NCI-H2227 (cell line): ENCODE measurements at regions not wholly inside any gene's neighbourhood (a gene's known extent, or its start where the extent isn't known, plus 50 kb on each side); places are given as distances from the start of the nearest gene placed in this dataset.
"Not testable (repeated sequence)": the region's sequence is repeated elsewhere in the genome, so short reads cannot be mapped to it uniquely, and the experiment has no call there.

Experiments
- DNase-seq: peaks from one replicate; lab custom pipeline; 2025; ENCODE audit not compliant: unreplicated experiment; lab: John Stamatoyannopoulos, UW

DNA sequence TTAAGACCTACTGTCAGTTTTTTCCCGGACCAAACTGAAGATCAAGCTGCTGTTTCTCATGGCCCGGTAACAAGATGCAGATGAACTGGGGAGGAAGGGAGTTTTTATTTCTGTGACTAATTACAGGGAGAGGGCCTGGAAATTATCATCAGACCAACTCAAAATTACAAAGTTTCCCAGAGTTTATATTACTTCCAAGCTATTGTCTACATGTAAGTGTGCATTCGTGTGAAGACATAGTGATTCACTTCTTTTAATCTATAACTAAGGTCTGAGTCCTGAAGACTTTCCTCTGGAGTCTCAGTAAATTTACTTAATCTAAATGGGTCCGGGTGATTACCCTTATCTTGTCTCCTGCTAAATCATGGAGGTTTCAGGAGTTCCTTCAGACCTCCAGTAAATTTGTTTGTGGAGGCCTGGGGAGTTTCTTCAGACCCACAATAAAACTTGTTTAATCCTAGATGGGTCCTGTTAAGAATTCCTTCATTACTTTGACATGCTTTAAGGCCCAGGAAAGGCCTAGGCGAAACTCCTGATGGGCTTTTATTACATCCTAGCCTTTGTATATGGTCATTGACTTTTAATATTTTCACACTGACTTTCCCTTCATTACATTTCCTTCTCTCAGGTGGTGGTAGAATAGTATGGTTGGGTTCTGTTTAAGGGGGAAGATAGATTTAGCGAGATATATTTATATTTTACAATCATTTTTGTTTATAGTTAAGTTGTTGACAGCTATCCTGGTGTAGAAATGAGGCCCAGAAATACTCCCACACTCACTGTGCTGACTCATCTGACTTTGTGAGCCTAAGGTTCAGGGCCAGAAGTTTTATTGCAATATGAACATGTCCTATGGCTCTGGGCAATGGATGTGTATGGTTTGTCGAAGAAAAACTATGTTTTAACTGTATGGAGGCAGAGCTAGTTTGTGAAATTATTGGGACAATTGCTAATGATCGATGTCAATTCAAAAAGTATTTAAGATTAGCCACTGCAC lies 627.0 kb upstream of the FBXO33 start:
- no peak for DNase-seq

DNA sequence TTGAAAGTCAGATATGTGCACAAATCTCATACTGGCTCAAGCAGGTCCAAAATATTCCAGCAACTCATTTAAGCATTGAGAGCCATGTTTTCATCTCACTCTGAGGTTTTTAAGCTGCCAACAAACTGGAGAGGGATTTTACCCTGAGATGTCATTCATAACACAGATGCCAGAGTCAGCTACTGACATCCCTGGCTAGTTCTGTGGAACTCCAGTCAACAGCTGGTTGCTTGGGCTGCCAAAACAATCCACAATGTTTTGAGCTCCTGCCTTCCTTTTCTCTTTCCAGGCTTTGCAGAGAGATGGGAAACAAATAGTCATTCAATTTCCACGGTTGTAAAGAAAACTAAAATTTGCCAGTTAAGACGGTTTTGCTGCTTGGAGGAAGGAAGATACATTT lies 621.2 kb upstream of the FBXO33 start:
- no peak for DNase-seq

DNA sequence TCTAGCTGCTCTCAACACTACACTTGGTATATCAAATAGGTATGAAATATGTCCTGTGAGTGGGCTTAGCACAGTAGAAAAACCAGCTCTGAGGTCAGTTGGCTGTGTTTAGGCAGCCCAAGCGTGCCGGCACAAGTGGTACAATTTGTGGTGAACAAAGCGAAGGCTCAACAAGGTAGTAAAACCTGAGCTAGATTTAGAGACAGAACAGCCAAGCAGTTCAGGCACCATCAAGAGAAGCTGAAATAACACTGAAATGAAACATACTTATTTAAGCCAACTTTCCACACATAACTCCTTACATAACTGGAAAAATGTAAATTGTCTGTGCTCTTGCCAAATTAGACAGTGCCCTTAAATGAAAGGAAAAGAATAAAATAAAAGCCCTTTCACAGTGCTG lies 596.8 kb upstream of the FBXO33 start:
- DNase-seq = no peak

- DNase-seq = no peak
These were observed 592.9 kb upstream of the FBXO33 start for GRCh38 chr14:40025101-40025500.

DNA sequence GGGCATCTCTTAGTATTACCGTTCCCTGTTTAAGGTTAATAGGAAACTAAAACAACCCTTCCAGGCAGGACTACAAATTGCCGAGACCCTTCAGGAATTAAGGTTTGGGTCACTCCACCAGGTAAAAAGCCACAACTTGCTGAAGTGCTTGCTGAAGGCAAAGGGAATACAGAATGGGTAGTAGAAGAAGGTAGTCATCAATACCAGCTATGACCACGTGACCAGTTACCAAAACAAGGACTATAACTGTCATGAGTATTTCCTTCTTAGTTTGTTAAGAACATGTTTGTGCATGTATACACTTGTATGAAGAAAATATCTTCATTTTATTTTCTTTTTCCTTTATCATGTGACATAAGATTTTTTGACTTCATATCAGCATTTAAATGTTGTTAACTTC lies 578.7 kb upstream of the FBXO33 start:
- no peak for DNase-seq

DNA sequence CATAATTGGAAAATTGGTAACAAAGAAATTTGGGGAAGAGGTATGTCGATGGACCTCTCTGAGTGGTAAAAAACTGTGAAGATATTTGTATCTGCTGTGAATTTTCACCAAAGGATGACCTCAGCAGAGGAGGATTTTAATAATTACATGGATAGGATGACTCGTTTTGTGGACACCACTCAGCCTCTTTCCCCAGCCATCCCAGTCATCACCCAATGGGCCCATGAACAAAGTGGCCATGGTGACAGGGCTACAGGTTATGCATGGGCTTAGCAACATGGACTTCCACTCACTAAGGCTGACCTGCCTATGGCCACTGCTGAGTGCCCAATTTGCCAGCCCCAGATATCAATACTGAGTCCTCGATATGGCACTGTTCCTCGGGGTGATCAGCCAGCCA lies 577.5 kb upstream of the FBXO33 start:
- no peak for DNase-seq

GRCh38 chr14:40008345-40008744 lies 576.1 kb upstream of the FBXO33 start:
- DNase-seq = not testable (repeated sequence)

DNA sequence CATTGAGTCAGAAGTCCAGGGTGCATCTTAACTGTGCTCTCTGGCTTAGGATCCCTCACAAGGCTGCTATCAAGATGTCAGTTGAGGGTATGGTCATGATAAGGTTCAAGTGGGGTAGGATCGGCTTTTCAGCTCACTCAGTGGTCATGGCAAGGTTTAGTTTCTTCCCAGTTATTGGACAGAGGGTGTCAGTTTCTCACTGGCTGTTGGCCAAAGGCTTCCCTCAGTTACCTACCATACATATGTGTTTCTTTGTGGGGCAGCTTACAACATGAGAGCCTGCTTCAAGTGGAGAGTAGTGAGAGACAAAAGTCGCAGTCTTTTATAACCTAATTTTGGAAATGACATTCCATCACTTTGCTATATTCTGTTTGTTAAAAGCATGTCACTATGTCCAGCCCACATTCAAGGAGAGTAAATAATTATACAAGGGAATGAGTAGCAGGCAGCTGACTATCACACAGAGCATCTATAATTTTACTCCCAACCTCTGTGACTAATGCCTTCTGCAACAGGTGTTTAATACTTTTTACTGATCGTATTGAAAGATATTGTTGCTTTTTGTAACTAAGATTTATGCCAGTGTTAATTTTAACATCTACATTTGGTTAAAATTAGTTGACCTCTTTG lies 572.8 kb upstream of the FBXO33 start:
- no peak for DNase-seq

DNA sequence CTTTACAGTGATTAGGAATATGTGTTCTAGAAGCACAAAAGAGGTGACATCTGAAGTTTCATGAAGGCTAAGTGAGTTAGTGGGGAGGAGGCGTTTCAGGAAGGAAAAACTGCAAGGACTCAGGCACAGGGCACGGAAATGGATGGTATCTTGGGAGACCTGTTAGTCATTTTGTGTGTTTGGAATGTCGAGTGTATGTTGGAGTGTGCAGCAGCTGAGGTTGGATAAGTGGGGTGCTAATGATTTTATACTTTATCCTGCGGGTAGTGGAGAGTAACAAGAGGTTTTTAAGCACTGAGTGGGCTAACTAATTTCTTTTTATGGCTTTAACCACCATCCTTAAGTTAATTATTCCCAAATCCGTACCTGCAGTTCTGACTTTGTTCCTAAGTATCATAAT lies 571.5 kb upstream of the FBXO33 start:
- DNase-seq = no peak

DNA sequence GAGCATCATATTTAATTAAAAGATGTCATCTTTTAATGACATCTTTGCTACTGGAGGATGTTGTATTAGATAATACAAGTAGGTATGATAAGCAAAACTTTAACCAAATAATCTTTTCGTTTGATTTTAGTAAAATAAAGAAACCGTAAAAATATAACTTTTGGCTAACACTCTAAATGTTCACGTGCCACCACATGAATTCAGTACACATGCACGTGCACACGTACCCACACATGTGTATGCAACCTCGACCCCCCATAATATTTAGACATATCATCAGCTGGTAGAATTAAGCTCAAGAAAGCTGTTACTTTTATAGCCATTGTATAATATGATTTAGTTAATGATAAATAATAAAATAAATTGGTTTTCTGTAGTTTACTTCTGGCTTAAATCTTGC lies 566.6 kb upstream of the FBXO33 start:
- no peak for DNase-seq

DNA sequence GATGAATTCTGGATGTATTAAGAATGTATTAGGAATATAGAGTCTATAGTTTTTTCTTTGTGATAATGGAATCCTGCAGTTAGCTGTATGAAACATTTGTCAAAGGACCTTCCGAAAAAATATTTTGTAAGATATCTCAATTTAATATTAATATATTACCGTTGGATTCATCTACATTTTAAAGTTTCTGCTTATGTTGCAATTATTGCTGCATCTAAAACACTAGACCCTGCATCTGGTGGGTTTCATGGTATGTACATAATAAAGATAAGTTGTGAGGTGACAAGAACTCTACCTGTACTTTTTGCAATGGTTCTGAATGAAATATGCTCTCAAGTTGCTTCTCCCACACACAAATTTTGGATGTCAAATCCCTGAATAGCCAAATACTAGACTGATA lies 565.9 kb upstream of the FBXO33 start:
- no peak for DNase-seq

DNA sequence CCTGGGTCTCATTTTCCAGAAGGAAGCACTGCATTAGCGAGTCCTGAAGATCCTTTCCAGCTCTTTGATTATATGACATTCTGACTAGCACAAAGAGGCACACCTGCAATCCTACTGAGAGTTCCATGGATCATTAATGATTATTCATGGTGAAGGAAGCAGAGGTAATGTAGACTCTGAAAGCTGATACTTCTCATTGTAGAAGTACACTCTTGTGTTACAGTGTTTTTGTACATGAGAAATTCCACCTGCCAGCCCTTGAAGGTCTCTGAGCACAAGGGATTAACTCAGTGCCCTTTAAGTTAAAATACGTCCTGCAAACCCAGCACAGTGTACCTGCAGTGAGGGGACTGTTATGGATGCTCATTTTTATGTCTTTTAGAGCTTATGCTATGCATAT lies 558.8 kb upstream of the FBXO33 start:
- no peak for DNase-seq

DNA sequence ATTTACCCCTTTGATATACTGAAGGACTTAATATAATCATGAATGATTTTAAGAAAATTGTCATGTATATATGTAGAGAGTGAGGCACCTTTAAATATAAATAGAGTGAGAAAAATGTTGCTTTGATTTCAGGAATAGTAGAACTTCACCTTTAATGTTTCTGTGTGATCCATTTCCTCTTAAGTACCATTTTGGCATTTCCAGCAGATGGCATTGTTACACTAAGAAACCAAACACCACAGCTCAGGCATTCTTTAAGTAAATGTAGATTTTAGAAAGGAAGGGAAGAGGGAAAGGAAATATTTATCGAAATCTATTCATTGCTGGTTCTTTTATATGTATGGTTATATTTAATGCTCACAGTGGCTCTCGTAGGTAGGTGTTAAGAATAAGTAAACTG lies 556.7 kb upstream of the FBXO33 start:
- DNase-seq = peak; percentile 40

- DNase-seq = no peak
These were observed 552.1 kb upstream of the FBXO33 start for GRCh38 chr14:39984323-39984722.

- DNase-seq = no peak
These were observed 545.0 kb upstream of the FBXO33 start for GRCh38 chr14:39977198-39977597.

GRCh38 chr14:39974036-39974435 lies 541.8 kb upstream of the FBXO33 start:
- DNase-seq = no peak

GRCh38 chr14:39972704-39973103 lies 540.5 kb upstream of the FBXO33 start:
- DNase-seq = no peak

DNA sequence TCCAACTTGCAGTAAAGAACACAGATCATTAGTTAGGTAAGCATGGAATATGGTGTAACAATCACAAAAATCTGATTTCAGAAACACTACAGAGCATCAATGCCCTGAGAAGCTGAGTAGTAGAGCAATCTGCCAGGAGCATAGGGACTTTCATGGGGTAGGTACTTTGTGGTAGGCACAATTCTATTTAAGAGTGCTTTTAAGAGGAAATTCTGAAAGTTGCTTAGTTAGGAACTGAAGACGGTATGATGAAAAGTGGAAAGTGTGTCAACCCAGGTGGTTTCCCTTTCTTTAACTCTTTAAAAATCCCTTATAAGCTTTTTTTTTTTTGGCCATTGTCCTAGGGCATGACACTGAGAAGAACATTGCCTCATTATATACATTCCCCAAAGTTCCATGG lies 535.7 kb upstream of the FBXO33 start:
- no peak for DNase-seq

- DNase-seq = no peak
These were observed 525.8 kb upstream of the FBXO33 start for GRCh38 chr14:39957987-39958386.

DNA sequence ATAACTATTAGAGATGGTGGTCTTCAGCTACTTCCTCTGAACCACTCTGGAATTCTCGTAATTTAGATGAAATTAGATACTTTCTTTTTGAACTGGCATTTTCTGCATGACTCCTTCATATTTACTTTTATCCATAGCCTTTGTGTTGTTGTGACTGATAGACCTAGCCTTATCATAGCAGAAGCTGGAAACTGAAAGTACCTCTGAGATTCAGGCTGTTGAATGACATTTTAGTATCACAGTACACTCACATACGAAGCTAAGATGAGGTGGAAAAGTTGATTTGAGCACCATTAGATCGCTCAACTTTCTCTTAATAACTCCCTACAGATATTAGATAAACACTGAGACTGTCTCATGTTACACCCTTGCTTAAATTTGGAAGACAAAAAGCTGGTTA lies 525.1 kb upstream of the FBXO33 start:
- no peak for DNase-seq

DNA sequence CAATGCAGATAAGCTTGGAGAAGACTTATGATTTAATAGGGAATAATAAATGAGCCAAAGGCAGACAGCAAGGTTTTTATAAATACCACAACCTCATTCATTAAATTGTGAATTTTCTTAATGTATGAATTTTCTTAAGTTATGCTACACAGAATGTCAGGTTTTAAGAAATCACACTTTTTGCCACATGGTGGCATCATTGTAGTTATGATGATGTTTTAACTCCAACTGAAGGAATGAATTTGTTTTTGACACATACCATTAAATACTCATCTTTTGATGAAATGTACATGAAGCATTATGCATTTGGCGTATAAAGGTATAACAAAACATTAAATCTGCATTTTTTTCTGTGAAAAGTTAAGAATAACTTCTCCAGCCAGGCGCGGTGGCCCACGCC lies 524.1 kb upstream of the FBXO33 start:
- no peak for DNase-seq

GRCh38 chr14:39948235-39948634 lies 516.0 kb upstream of the FBXO33 start:
- no peak for DNase-seq
